GM12891 (cell line): ENCODE measurements at regions not wholly inside any gene's neighbourhood (a gene's known extent, or its start where the extent isn't known, plus 50 kb on each side); places are given as distances from the start of the nearest gene placed in this dataset.

Source experiments
- POLR2A ChIP-seq: IDR thresholded peaks from 2 replicates; pipeline ENCODE4 v1.6.1; 2011; ENCODE audit warnings: low read depth, low read length, control low read depth
- POLR2AphosphoS5 ChIP-seq: IDR thresholded peaks from 2 replicates; pipeline ENCODE4 v1.6.1; 2011; ENCODE audit warnings: low read depth, low read length, control low read depth

DNA sequence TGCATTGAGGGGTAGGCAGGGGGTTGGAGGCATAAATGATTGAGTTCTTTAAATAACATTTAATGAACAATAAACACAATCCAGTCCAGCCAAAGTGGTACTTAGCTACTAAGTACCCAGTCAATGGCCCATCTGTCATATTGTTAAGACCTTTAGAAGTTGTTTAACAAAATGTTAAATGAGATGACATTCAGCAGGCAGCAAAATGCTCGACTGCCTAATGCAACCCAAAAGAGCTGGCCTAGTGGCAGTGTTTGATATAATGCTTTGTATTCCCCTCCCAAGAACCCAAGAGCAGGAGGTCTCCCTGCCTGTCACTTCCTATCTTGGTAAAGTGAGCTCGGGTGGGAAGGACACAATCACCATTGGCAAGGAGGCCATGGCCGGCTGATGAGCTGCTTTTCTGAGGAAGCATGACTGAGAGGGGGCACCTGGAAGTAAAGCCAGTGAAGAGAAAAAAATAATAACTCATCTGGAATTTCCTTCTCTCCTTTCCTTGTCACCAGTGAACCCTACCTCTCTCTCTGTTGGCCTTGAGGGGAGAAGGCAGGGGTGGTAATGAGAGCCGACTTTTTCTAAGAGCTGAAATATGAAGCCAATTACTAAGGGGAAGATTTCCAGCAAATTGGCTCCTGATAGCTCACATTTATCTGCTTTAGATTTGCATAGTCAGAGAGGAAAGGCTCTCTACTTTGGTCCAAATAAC, 140.6 kb downstream of the C1D start:
- TF ChIP-seq POLR2AphosphoS5: no peak
- no peak for TF ChIP-seq POLR2A
